DMS79 treated with DMSO at 0.1 percent for 48 hours (cell line): ENCODE measurements at regions not wholly inside any gene's neighbourhood (a gene's known extent, or its start where the extent isn't known, plus 50 kb on each side); places are given as distances from the start of the nearest gene placed in this dataset.

Experiments used
- DNase-seq: peaks from one replicate; lab custom pipeline; 2025; lab: John Stamatoyannopoulos, UW

DNA sequence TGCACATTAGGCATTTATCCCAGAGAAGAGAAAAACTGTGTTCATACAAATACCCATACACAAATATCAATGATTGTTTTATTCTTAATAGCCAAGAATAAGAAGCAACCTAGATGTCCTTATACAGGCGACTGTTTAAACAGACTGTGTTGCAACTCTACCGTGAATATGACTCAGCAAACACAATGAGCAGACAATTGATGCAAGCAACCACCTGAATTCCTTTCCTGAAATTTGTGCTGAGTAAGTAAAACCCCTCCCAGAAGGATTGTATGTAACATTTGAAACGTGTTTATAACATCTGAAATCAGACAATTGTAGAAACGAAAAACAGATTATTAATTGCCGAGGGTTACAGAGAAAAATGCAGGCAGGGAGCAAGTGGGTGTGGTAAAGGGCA is 621.9 kb upstream of the SOX11 start:
- peak; percentile 33 for DNase-seq

DNA sequence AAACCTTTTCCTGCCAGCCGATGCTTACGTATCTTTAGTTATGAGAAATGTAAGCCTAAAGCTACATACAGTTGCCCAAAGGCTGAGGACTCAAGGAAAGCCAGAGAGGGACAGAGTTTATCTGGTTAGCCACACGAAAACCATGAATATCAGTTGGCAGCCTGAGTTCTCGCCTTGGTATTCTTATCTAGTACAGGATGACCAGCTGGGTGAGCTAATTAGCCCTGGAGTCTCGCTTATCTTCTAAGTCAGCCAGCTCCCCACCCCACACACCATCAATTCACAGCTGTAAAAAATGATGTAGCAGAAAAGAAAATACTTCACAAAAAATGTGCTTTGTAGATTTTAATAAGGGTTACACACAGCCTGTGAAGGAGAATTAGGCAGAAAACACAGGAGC is 617.5 kb upstream of the SOX11 start:
- DNase-seq: no peak

DNA sequence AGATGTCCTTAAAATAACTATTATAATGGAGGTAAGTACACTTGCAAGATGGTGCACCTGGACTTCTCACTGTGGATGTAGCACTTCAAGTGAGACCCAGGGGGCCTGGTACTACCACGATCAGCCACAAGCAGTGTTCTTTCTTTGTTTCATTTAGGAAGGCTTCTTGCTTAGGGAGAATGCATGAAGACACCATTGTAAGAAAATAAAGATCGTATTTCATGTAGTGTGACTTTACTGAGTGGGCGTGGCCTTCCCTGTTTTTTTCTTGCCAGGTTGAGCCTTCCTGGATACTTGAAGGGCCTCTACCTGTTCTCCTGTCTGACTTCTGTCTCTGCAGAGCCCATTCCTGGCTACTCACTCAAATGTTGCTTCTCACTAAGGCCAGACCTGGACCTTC is 615.6 kb upstream of the SOX11 start:
- DNase-seq: no peak

DNA sequence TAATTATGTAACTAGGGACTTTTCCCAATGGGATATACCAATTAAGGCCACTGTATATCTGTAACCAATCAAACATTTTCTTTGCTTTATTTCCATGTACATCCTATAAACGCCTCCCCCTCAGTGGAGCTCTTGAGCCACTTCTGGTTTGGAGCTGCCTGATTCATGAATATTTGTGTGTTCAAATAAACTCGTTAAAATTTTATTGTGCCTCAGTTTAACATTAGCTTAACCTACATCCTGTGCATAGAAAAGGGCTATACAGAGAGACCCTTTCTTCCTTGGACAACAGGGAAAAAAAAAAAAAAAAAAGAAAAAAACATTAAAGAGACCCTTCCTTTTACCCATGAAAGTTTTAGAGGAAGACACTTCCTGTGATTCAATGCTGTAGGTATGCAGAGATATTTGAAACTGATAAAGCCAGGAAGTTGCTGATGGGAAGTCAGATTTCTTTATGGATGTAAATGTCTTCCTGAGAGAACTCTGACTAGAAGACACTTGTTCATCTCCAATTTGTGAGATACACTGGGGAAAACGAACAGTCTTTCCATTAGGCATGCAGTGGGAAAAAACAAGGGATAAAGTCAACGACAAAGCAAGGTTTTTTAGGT is 614.6 kb upstream of the SOX11 start:
- no peak for DNase-seq

DNA sequence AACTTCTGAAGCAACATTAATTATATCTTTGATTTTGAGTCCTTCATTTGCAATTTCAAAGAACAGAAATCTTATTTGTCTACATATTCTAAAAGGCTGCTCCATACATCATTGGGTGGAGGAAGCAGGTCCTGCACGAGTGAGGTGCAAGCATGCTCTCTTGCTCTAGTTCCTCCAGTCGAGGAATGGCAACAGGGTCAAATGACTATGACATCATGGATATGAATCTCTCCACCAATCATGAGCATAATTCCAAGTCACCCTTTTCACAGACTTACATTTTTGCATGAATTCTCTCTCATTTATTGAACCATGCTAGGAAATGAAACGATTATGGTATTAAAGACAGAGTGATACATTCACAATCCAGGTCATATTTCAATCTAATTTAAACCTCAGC is 608.8 kb upstream of the SOX11 start:
- DNase-seq: no peak

DNA sequence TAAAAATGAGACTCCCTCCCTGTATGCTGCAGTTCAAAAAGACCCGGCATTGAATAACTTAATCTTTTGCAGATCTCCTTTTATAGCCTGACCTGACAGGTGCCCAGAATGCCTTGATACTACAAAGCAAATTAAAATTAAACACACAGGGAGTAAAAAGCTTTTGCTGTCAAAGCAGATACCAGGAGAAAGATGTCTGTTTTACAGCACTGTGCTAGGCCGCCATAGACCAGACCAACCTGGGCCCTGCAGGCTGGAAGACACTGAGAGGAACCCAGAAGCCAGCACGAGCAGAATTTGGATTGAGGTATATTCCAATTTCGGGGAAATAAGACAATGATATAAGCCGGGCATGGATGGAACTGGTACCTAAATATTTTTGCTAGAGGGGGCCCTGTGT is 602.8 kb upstream of the SOX11 start:
- no peak for DNase-seq

DNA sequence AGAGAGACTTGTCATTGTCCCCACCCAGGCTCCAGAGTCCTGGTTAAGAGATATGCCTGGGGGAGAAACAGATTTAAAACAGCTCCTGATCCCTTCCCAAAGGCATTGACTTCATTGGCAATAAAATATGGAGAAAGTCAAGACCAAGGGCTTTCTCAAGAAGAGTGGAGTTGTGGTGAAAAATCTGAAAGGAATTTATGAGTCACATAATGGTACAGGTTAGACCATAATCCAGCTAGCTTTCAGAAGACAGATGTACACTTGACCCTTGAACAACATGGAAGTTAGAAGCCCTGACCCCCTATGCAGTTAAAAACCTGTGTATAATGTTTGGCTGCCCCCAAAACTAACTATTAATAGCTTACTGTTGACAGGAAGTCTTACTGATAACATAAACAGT is 599.1 kb upstream of the SOX11 start:
- DNase-seq: no peak

DNA sequence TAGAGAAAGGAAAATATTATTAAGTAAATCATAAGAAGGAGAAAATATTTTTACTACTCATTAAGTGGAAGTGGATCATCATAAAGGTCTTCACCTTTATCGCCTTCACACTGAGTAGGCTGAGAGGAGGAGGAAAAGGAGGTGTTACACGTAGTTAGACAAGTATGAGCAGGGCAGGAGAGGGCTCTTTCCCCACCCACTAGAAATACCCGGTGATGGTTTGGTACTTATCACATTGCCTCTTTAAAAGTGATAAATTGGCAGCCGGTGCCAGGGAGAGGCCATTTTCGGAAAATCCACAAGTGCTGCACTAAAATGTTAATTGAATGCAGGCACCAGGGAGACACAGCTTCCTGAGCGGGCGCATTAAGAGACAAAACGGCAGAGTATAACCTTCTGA is 598.7 kb upstream of the SOX11 start:
- no peak for DNase-seq

DNA sequence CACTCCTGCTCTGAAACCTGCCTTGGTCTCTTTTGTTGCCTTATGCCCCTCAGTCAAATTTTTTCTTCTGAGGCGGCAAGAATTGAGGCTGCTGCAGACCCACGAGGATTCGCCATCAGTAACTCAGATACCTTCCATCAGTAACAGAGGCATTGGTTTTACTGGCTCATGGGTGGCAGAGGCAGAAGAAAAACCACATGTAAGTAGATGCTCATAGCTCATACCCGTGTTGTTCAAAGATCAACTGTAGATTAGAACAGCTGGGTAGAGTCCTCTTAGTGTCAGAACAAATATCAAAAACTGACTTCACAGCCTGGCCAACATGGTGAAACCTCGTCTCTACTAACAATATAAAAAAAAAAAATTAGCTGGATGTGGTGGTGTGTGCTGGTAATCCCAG is 598.0 kb upstream of the SOX11 start:
- no peak for DNase-seq

DNA sequence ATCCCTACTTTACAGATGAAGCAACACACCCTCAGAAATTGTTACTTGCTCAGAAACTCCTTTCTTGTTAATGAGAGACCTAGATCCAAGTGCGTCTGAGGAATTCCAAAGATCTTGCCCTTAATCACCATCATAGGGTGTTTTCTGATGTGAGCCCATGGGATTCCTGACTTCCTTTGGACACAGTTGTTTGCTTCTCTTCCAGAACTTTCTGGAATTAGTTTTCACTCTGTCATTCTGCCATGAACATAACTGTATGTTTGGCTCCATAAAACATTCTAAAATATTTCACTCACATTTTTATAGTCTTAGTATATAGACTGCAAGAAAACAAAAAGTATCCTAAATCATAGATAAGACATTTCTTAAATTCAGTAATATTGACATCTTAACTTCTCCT is 593.9 kb upstream of the SOX11 start:
- no peak for DNase-seq

DNA sequence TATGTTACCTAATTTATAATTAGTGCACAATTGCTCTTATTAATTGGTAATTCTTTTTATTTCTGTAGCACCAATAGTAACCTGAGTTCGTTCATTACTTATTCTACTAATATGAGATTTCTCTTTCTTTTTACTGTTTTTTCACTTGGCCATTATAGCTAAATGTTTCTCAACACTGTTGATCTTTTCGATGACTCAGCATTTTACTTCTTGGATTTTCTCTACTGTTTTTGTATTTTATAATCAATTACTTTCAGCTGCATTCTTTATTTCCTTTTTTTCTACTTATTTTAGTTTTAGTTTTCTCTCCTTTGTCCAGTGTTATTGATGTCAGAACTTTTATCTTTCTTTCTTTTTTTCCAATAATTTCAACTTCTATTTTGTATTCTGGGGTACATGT is 589.4 kb upstream of the SOX11 start:
- no peak for DNase-seq

DNA sequence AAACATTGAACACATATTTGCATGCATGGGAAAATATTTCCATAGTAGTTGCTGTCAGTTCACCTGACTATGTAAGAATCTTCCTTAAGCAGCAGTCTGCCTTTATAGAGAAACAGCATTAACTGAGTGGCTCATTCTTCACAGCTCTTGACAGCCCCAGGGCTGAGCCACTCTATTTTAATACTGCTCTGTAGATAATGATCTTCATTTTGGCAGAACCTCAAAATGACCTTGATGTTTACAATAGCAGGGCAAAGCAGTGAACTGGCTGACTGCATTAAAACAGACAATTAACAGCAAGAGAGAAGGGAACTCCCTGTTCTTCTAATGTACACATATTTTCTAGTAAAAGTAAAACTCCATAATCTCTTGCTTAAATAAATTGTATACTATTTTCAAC is 580.6 kb upstream of the SOX11 start:
- DNase-seq: peak; percentile 64

DNA sequence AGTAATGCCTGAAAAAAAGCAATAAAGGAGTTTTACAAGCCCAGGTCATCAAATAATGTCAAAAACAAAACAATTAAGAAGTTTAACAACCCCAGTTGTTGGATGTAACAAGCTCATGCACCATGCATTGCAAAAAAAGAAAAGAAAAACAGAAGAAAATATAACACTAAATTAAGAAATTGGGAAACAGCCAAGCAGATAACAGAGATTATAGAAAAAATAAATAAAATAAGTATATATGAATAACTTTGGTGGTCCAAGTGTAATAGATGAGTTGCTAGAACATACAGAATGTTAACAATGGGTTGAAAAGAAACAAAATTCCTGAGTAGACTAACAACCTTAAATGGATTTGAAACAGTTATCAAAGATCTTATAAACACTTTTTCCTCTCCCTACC is 573.1 kb upstream of the SOX11 start:
- no peak for DNase-seq

DNA sequence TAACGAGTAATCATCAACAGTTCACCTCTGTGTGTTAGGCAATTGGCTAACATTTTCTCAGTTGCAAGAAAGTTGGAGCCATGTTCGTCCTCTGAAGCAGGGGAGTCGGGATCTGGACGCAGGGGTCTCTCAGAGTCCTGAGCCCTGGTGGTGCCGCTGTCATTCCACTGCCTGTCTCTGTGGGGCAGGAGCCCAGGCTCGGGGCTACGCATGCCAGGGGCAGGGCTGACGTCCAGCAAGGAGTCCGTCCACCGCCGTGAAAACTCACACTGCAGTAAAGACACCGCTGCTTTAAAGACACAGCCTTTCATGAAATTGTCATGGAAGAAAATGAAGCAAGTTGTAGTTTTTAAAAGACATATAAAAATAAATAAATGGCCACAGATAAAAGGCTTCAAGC is 571.1 kb upstream of the SOX11 start:
- no peak for DNase-seq

DNA sequence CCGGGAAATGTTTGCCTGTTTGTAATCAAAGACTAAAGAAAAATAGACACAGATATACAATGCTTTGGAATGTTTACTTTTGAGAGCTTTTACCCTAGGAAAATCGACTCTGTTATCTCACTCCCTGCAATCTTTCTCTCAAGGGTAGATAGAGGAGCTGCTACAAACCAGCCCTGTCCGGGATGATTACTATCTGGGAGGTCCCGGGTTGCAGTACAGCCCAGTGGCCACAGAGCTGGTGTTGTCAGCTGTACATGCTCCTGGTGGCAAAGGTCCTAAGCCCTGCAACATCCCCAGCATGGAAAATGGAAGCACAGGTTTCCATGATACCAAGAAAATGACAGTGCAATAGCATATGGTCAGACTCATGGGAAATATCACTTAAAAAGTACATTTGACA is 570.5 kb upstream of the SOX11 start:
- no peak for DNase-seq

DNA sequence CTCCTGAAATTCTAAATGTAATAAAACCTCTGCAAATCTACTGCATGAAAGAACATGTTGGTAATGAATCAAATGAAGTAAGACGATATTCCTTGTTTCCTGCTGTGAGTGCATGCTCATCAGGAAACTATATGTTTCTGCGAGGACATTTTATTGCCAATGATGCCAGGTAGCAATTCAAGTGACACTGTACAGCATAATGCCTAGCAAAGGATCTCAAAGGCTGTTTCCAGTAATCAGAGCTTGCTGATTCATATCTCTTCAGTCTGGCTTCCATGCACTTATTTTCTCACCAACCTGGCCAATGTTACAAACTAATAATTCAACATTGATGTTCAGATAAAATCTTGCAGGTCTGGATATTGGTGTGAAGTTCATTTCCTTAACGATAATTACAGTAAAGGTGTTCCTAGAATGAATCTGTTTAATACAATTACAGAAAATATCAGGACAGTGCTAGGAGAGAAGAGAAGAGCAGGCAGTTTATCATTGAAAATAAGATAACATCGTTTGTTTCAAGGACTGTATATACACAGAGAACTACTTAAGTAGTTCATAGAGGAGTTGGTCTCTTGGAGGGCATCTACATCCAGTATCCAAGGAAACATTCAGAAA is 568.5 kb upstream of the SOX11 start:
- peak; percentile 43 for DNase-seq

DNA sequence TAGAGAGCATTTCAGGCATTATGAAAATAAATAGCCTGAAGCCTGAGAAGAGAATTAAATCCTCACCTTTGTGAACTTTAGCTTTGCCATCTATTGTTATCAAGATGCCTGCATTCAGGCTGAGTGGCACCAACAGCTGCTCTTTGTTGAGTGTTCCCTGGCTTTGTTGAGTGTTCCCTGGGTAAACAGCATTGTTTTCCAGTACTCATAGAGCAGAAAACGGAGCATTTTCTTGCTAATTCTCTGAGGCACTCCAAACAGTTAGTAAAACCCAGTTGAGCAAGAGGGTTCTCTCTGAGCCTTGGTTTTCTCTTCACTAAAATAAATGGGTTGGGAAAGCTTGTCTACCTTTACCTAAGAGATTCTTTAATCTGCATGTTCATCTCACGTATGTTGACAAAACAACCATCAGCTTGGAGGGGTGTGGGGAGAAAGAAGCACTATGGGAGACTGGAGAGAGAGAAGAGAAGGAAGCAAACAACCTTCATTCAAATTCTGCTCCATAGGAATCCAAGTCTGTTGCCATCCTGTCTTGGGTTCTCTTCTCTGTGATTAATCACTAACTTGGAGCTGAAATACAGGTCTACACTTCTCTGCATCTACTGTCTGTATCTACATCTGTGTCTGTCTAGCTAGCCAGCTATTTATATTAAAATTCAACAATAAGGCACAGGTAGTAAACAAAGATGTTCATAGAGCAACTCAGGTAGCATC is 567.0 kb upstream of the SOX11 start:
- peak; percentile 84 for DNase-seq

DNA sequence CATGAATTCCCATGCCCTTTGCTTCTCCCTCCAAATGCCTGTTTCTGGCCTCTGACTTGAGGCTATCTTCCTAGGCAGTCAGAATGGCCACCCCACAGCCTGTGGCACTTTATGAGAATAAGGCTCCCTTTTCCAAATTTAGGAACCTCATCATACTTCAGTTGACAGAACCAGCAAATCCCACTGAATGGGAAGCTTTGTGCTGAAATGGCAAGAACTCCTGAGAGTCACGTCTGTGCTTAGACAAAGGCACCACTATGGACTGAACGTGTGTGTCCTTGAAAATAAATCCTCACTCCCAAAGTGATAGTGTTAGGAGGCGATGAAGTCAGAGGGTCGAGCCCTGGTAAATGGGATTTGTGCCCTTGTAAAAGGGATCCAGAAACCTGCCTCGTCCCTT is 559.9 kb upstream of the SOX11 start:
- no peak for DNase-seq

DNA sequence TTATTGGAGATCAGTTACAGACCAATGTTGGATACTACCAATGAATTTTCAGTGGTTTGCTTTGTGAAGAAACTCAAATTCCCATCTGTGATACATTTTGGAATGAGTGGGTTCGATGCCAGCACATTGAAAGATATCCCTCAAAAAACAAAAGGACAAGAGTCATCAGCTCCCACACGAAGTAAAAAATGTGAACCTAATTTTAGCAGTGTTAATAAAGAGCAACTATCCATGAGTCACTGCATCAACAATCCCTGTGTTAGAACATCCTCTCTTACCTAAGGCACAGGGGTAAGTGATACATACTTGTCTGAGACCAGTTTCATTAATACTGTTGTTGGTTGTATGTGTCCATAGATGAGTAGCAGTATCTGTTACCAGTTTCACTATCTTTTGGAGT is 551.8 kb upstream of the SOX11 start:
- DNase-seq: no peak

DNA sequence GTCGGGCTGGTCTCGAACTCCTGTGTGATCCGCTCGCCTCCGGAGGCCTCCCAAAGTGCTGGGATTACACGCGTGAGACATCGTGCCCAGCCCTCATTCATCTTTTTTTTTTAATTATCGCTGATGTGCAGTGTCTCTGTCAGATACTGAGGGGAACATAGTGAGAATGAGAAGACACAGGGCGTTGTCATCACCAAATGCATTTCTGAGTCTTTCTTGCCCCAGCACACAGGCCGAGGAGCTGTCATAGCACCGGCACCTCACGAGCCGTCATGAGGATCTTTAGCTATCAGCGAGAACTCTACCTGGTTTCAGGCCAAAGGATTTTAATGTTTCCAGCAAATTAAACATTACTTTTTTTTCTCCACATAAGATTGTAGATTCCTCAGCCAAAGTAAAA is 548.0 kb upstream of the SOX11 start:
- no peak for DNase-seq

DNA sequence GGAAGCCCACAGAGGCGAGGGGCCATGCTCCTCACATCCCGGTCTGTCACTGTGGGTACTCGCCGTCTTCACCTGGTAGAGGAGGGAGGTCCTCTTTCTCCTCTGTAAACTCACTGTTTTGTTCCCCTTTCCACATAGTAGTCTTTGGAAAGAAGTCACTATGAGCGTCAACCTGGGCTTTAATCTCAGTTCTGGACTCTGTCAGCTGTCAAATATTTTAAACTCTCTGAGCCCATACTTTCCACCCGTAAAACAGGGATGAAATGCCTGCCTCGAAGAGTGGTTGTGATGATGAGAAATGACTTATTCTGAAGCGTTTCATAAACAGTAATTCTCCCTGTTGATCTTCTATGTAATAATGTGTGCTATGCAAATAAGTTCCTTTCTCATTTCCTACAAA is 547.1 kb upstream of the SOX11 start:
- DNase-seq: no peak

DNA sequence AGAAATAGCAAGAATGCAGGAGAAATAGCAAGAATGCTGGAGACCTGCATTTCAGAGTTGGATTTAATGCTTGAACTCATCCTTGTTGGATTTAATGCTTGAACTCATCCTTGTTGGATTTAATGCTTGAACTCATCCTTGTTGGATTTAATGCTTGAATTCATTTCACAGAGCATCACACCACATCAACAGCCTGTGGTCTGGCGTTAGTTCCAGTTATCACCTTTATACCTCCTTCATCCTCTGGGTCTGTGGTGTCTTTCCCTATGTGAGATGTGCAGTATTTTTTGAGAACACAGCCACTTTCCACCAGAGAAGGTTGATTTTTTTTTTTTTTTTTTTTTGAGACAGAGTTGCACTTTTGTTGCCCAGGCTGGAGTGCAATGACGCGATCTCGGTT is 546.4 kb upstream of the SOX11 start:
- no peak for DNase-seq

DNA sequence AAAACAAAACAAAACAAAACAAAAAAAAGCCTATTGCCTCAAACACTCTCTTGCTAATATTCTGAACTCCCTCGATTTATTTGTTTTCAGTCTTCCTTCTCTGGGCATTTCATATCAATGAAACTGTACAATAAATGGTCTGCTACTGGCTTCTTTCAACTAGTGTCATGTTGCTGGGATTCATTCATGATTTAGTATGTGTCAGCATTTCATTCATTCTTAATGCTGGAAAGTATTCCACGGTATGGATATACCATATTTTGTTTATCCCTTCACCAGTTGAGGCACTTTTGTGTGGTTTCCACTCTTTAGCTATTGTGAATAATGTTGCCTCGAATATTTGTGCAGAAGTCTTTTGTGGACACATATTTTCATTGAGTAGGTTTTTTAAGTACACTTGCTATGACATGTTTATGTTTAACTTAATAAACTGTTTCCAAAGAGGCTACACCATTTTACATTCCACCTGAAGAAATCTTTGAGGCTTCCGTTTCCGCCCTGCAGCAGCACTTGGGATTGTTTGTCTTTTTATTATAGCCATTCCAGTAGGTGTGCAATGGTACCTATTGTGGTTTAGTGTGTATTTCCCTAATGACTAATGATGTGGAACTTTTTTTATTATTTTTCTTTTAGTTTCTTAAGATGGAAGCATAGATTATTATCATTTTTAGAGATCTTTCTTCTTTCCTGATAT is 543.6 kb upstream of the SOX11 start:
- no peak for DNase-seq
